H9 (cell line): ENCODE measurements at regions not wholly inside any gene's neighbourhood (a gene's known extent, or its start where the extent isn't known, plus 50 kb on each side); places are given as distances from the start of the nearest gene placed in this dataset.

ENCODE experiments used
- DNase-seq: peaks from one replicate; pipeline ENCODE4 v3.0.0-alpha.2; 2017
- H2AFZ ChIP-seq: one replicate; pipeline ENCODE4 v1.6.1; 2013; ENCODE audit warnings: mild to moderate bottlenecking, low read length, control low read depth, moderate library complexity
- H2AK5ac ChIP-seq: 2 replicates; pipeline ENCODE4 v1.6.1; 2013; ENCODE audit warnings: low read length, control low read depth, mixed read lengths; ENCODE audit not compliant: insufficient read length
- H2BK120ac ChIP-seq: one replicate; pipeline ENCODE4 v1.6.1; 2013; ENCODE audit warnings: low read depth, mild to moderate bottlenecking, low read length, control low read depth, inconsistent platforms; ENCODE audit not compliant: poor library complexity, severe bottlenecking
- H2BK12ac ChIP-seq: 2 replicates; pipeline ENCODE4 v1.6.1; 2013; ENCODE audit warnings: low read length, control low read depth, mixed read lengths, low read depth; ENCODE audit not compliant: insufficient read length
- H2BK15ac ChIP-seq: 2 replicates; pipeline ENCODE4 v1.6.1; 2013; ENCODE audit warnings: low read depth, low read length, control low read depth
- H2BK20ac ChIP-seq: one replicate; pipeline ENCODE4 v1.6.1; 2013; ENCODE audit warnings: low read depth, mild to moderate bottlenecking, low read length, control low read depth, inconsistent platforms; ENCODE audit not compliant: poor library complexity, severe bottlenecking
- H2BK5ac ChIP-seq: 2 replicates; pipeline ENCODE4 v1.6.1; 2013; ENCODE audit warnings: low read length, control low read depth, mixed read lengths; ENCODE audit not compliant: insufficient read length
- H3K14ac ChIP-seq: 2 replicates; pipeline ENCODE4 v1.6.1; 2013; ENCODE audit warnings: low read length, control low read depth; ENCODE audit not compliant: insufficient read depth
- H3K18ac ChIP-seq: 2 replicates; pipeline ENCODE4 v1.6.1; 2013; ENCODE audit warnings: low read depth, mild to moderate bottlenecking, mixed read lengths, low read length, control low read depth; ENCODE audit not compliant: insufficient read length
- H3K23ac ChIP-seq: 2 replicates; pipeline ENCODE4 v1.6.1; 2013; ENCODE audit warnings: low read length, control low read depth, mixed read lengths, low read depth; ENCODE audit not compliant: insufficient read length
- H3K23me2 ChIP-seq: 2 replicates; pipeline ENCODE4 v1.6.1; 2013; ENCODE audit warnings: low read depth, mild to moderate bottlenecking, mixed read lengths, low read length, control low read depth; ENCODE audit not compliant: insufficient read length, poor library complexity, severe bottlenecking
- H3K27ac ChIP-seq: 2 replicates; pipeline ENCODE4 v1.5.1; 2013; ENCODE audit warnings: low read length, control low read depth, mixed read lengths, low read depth; ENCODE audit not compliant: insufficient read length
- H3K27me3 ChIP-seq: 2 replicates; pipeline ENCODE4 v1.6.1; 2013; ENCODE audit warnings: low read length, control low read depth, inconsistent platforms; ENCODE audit not compliant: insufficient read depth
- H3K4ac ChIP-seq: 2 replicates; pipeline ENCODE4 v1.6.1; 2013; ENCODE audit warnings: low read depth, mild to moderate bottlenecking, control low read depth, inconsistent platforms, low read length, moderate library complexity
- H3K4me1 ChIP-seq: 2 replicates; pipeline ENCODE4 v1.6.1; 2013; ENCODE audit warnings: low read length, control low read depth, inconsistent platforms; ENCODE audit not compliant: insufficient read depth
- H3K4me2 ChIP-seq: 2 replicates; pipeline ENCODE4 v1.6.1; 2013; ENCODE audit warnings: low read length, control low read depth, mixed read lengths; ENCODE audit not compliant: insufficient read length, insufficient read depth
- H3K56ac ChIP-seq: 2 replicates; pipeline ENCODE4 v1.6.1; 2013; ENCODE audit warnings: low read depth, mild to moderate bottlenecking, mixed read lengths, low read length, control low read depth; ENCODE audit not compliant: insufficient read length
- H3K79me1 ChIP-seq: 2 replicates; pipeline ENCODE4 v1.6.1; 2013; ENCODE audit warnings: low read depth, mild to moderate bottlenecking, moderate library complexity, low read length, control low read depth, inconsistent platforms; ENCODE audit not compliant: insufficient read depth, poor library complexity, severe bottlenecking
- H3K79me2 ChIP-seq: 2 replicates; pipeline ENCODE4 v1.6.1; 2013; ENCODE audit warnings: low read length, control low read depth, inconsistent platforms; ENCODE audit not compliant: insufficient read depth
- H3K9ac ChIP-seq: 2 replicates; pipeline ENCODE4 v1.6.1; 2013; ENCODE audit warnings: low read length, control low read depth, mixed read lengths; ENCODE audit not compliant: insufficient read length; ENCODE audit errors: extremely low read depth
- H3K9me3 ChIP-seq: one replicate; pipeline ENCODE4 v1.6.1; 2013; ENCODE audit warnings: low read depth, low read length, inconsistent platforms; ENCODE audit not compliant: control insufficient read depth
- H3T11ph ChIP-seq: one replicate; pipeline ENCODE4 v1.6.1; 2013; ENCODE audit warnings: mild to moderate bottlenecking, low read length, control low read depth, inconsistent platforms
- H4K20me1 ChIP-seq: one replicate; pipeline ENCODE4 v1.6.1; 2013; ENCODE audit not compliant: control insufficient read depth, insufficient read length, insufficient read depth
- H4K5ac ChIP-seq: 2 replicates; pipeline ENCODE4 v1.6.1; 2013; ENCODE audit warnings: low read depth, mild to moderate bottlenecking, mixed read lengths, low read length, control low read depth; ENCODE audit not compliant: insufficient read length
- H4K8ac ChIP-seq: replicated peaks from 2 replicates; pipeline ENCODE4 v1.6.1; 2013; ENCODE audit warnings: low read length, control low read depth, mixed read lengths, low read depth; ENCODE audit not compliant: insufficient read length
- H4K91ac ChIP-seq: 2 replicates; pipeline ENCODE4 v1.6.1; 2013; ENCODE audit warnings: low read depth, mild to moderate bottlenecking, moderate library complexity, mixed read lengths, low read length, control low read depth; ENCODE audit not compliant: insufficient read length
- H3K27ac Mint-ChIP-seq, 3 experiments: 2 replicates in 2 of 3; 3 replicates in 1 of 3; pipeline ENCODE4 v1.8.0; 2020 to 2021; ENCODE audit warnings: mixed read lengths in 3 of 3, mild to moderate bottlenecking in 1 of 3, moderate library complexity in 1 of 3
- H3K27me3 Mint-ChIP-seq: 2 replicates; pipeline ENCODE4 v1.8.0; 2021; ENCODE audit warnings: low read depth, mild to moderate bottlenecking, moderate library complexity, mixed read lengths
- H3K36me3 Mint-ChIP-seq, 3 experiments: 2 replicates in 2 of 3; 3 replicates in 1 of 3; pipeline ENCODE4 v1.8.0; 2020 to 2021; ENCODE audit warnings: low read depth in 3 of 3, mixed read lengths in 3 of 3; ENCODE audit not compliant: insufficient read depth in 1 of 3
- H3K4me1 Mint-ChIP-seq, 2 experiments: 2 replicates each; pipeline ENCODE4 v1.8.0; 2020; ENCODE audit warnings: mixed read lengths in 2 of 2
- H3K4me3 Mint-ChIP-seq, 2 experiments: 2 replicates in 1 of 2; 3 replicates in 1 of 2; pipeline ENCODE4 v1.8.0; 2020 to 2021; ENCODE audit warnings: mild to moderate bottlenecking in 2 of 2, mixed read lengths in 2 of 2, moderate library complexity in 1 of 2
- H3K9me3 Mint-ChIP-seq, 2 experiments: 2 replicates in 1 of 2; 3 replicates in 1 of 2; pipeline ENCODE4 v1.8.0; 2020; ENCODE audit warnings: mild to moderate bottlenecking in 2 of 2, mixed read lengths in 2 of 2, moderate library complexity in 1 of 2
- CTCF ChIP-seq: fragments of 200-600 bp; sonication (generic); conservative IDR thresholded peaks from 3 replicates; pipeline ENCODE4 v1.8.0; 2021; ENCODE audit warnings: antibody characterized with exemption, mild to moderate bottlenecking
- WGBS: extraction: QIAGEN DNeasy Blood & Tissue Kit; methylation state at CpG from one replicate; pipeline ENCODE4 v1.1.7; 2013; ENCODE audit warnings: missing lambda C conversion rate, low lambda C conversion rate, mixed read lengths; ENCODE audit not compliant: insufficient read length; ENCODE audit errors: extremely low coverage; 5-methylcytosine and 5-hydroxymethylcytosine counted together

DNA sequence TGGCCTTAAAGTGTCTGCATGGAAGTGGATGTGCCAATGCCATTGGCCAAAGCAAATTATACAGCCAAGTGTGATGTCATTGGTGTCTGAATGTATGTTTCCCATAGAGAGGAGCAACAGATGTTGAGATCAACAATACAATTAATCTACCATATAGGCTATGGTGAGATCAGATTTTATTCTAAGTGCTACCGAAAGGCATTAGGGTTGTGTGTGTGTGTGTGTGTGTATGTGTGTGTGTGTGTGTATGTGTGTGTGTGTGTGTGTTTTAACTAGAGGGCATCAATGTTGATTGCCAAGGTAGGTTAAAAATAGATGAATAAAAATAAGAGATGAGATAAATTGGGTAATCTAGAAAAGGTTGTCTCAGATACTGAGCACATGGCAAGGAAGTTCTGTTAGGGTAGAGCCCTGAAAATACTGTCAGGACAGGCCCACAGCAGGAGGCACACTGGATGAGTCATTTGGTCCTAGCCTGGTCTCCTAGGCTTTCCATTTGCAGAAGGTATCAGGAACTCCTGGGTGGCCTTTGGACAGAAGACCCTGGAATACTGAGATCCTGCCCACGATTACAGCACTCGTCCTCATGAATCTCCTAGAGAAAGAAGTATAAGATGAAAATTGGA lies 446.0 kb upstream of the PODXL start:
- Histone ChIP-seq H3K9ac (no peak overlapping the region), H2BK5ac (no peak overlapping the region), H3K27me3 (no peaks in the 10 kb centered on the region; the same call in 1 of the 2 replicates), H3K4ac (no peak overlapping the region), H2BK12ac (no peak overlapping the region), H3K9me3 (no peaks in the 10 kb centered on the region), H2AK5ac (no peak overlapping the region), H2BK15ac (no peak overlapping the region), H3K4me2 (no peak overlapping the region), H4K5ac (no peak overlapping the region), H3K27ac (no peak overlapping the region), H3K79me2 (no peaks in the 10 kb centered on the region), H2BK20ac (no peak overlapping the region), H2AFZ (no peak overlapping the region), H4K8ac (no peak overlapping the region), H3K79me1 (no peaks in the 10 kb centered on the region), H3K4me1 (no peaks in the 10 kb centered on the region), H3K23me2 (no peaks in the 10 kb centered on the region), H4K91ac (no peak overlapping the region), H3K23ac (no peak overlapping the region), H4K20me1 (no peaks in the 10 kb centered on the region), H3K56ac (no peak overlapping the region), H3K18ac (no peak overlapping the region), H3K14ac (no peak overlapping the region), H3T11ph (no peak overlapping the region), H2BK120ac (no peak overlapping the region)
- Mint-ChIP-seq H3K4me3 (no peak overlapping the region), H3K36me3 (no peaks in the 10 kb centered on the region), H3K4me1 (peaks cover 0 to 2% of the 10 kb centered on the region in 2 experiments; a peak in 1 of 4 replicates), H3K27me3 (peaks cover 5% of the 10 kb centered on the region; the same call in 1 of the 2 replicates), H3K9me3 (no peaks in the 10 kb centered on the region), H3K27ac (no peak overlapping the region)
- no peak for DNase-seq
- no CpG with 5 or more reads among the region's 3 CpGs for WGBS
- TF ChIP-seq CTCF, result no peak
